ENCODE measurements at regions not wholly inside any gene's neighbourhood (a gene's known extent, or its start where the extent isn't known, plus 50 kb on each side); places are given as distances from the start of the nearest gene placed in this dataset.

- no peaks in the 10 kb centered on the region for H3K27me3 ChIP-seq (ENCODE audit: insufficient read depth, low read length)
- no peak overlapping the region for H3K14ac ChIP-seq (ENCODE audit: low read length)
- no CpG with 5 or more reads among the region's 5 CpGs for WGBS (ENCODE audit: extremely low coverage, insufficient coverage, insufficient read length)
- H3K23ac ChIP-seq (ENCODE audit: low read length): no peak overlapping the region
- no peak overlapping the region for H2BK12ac ChIP-seq (ENCODE audit: low read length)
- H3K4me2 ChIP-seq (ENCODE audit: low read length): no peak overlapping the region
- no peak overlapping the region for H2BK120ac ChIP-seq (ENCODE audit: insufficient read depth, low read length, poor library complexity)
- no peaks in the 10 kb centered on the region for H3K4me1 ChIP-seq (ENCODE audit: control insufficient read depth in 1 of 2, insufficient read depth in 2 of 2, low read length in 2 of 2)
- no peak for DNase-seq
- H4K8ac ChIP-seq (ENCODE audit: low read depth, low read length): no peak overlapping the region
- no peaks in the 10 kb centered on the region for H3K9me3 ChIP-seq (ENCODE audit: insufficient read depth, low read depth, low read length)
- H3K79me2 ChIP-seq (ENCODE audit: control insufficient read depth, insufficient read depth, low read length, poor library complexity): no peaks in the 10 kb centered on the region
- H4K12ac ChIP-seq (ENCODE audit: low read depth, low read length): no peak overlapping the region
- H3K79me1 ChIP-seq (ENCODE audit: low read length): no peaks in the 10 kb centered on the region
- no peak overlapping the region for H3K4ac ChIP-seq (ENCODE audit: low read depth, low read length)
- no peak overlapping the region for H3K4me3 ChIP-seq (ENCODE audit: low read depth, low read length)
- no peak overlapping the region for H3K9ac ChIP-seq (ENCODE audit: low read length)
- no peaks in the 10 kb centered on the region for H3K36me3 ChIP-seq (ENCODE audit: control insufficient read depth in 1 of 2, insufficient read depth in 2 of 2, low read length in 2 of 2)
- no peak overlapping the region for H3K27ac ChIP-seq (ENCODE audit: low read depth, low read length)
- H4K91ac ChIP-seq (ENCODE audit: low read depth, low read length): no peak overlapping the region
- H3K18ac ChIP-seq (ENCODE audit: low read length): no peak overlapping the region
- H2AK5ac ChIP-seq (ENCODE audit: low read length): no peak overlapping the region
- no peak overlapping the region for H2BK5ac ChIP-seq (ENCODE audit: low read depth, low read length, poor library complexity)
- no peak overlapping the region for H2AFZ ChIP-seq (ENCODE audit: insufficient read depth, low read length, poor library complexity)
Observed at GRCh38 chr4:107304699-107305286, 268.7 kb upstream of the DKK2 start.

DNA sequence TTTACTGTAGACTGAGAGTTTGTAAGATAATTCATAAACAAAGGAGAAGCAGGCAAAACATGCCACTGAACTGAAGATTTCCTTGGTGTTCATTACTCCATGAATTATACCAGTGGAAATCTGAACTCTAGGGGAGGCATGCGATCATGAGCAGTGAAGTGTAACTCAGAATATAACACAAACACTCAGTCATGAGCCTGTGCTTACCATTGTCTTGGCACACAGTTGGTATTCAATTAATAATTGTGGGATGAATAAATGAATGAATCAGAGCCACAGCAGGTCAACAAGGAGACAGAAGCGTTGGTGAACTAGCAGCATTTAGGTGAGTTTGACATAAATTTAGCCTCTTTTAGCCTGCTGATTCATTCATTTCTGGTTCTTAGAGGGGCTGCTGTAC, 263.5 kb upstream of the DKK2 start:
- no peaks in the 10 kb centered on the region for H3K27me3 ChIP-seq (ENCODE audit: insufficient read depth, low read length)
- WGBS (ENCODE audit: extremely low coverage, insufficient coverage, insufficient read length): no CpG with 5 or more reads among the region's 2 CpGs
- no peak overlapping the region for H2AFZ ChIP-seq (ENCODE audit: insufficient read depth, low read length, poor library complexity)

DNA sequence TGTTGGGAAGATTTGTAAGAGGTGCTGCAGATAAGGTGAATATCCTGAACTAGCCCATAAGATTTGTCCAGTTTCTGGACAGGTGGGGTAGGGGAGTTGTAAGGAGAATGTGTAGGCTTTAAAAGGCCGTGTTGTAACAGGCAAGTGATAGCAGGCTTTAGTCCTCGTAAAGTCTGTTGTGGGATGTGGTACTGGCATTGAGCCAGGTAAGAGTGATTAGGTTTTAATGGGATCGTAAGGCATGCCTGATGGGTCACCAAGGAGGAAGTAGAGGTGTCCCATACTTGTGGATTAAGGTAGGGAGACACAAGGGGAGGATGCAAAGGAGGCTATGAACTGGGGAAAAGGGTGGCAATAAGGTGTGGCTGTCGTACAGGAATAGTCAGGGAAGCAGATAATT, 256.9 kb upstream of the DKK2 start:
- H3K4me2 ChIP-seq (ENCODE audit: low read length): no peak overlapping the region
- H3K23ac ChIP-seq (ENCODE audit: low read length): no peak overlapping the region
- no peak overlapping the region for H2BK5ac ChIP-seq (ENCODE audit: low read depth, low read length, poor library complexity)
- H3K18ac ChIP-seq (ENCODE audit: low read length): no peak overlapping the region
- H2AFZ ChIP-seq (ENCODE audit: insufficient read depth, low read length, poor library complexity): no peak overlapping the region
- H3K27me3 ChIP-seq (ENCODE audit: insufficient read depth, low read length): no peaks in the 10 kb centered on the region
- H3K79me2 ChIP-seq (ENCODE audit: control insufficient read depth, insufficient read depth, low read length, poor library complexity): no peaks in the 10 kb centered on the region
- H3K4me1 ChIP-seq (ENCODE audit: control insufficient read depth in 1 of 2, insufficient read depth in 2 of 2, low read length in 2 of 2): no peaks in the 10 kb centered on the region
- H3K79me1 ChIP-seq (ENCODE audit: low read length): no peaks in the 10 kb centered on the region
- no peak overlapping the region for H3K27ac ChIP-seq (ENCODE audit: low read depth, low read length)
- H3K9ac ChIP-seq (ENCODE audit: low read length): no peak overlapping the region
- no peak overlapping the region for H3K14ac ChIP-seq (ENCODE audit: low read length)
- WGBS (ENCODE audit: extremely low coverage, insufficient coverage, insufficient read length): no CpG with 5 or more reads among the region's 4 CpGs
- no peak overlapping the region for H2BK120ac ChIP-seq (ENCODE audit: insufficient read depth, low read length, poor library complexity)
- no peaks in the 10 kb centered on the region for H3K36me3 ChIP-seq (ENCODE audit: control insufficient read depth in 1 of 2, insufficient read depth in 2 of 2, low read length in 2 of 2)
- H4K91ac ChIP-seq (ENCODE audit: low read depth, low read length): no peak overlapping the region
- no peak overlapping the region for H3K4ac ChIP-seq (ENCODE audit: low read depth, low read length)
- peak overlapping the region; percentile 17 for H2BK12ac ChIP-seq (ENCODE audit: low read length)
- H4K12ac ChIP-seq (ENCODE audit: low read depth, low read length): no peak overlapping the region
- no peak overlapping the region for H3K4me3 ChIP-seq (ENCODE audit: low read depth, low read length)
- peaks cover 2% of the 10 kb centered on the region for H3K9me3 ChIP-seq (ENCODE audit: insufficient read depth, low read depth, low read length)
- DNase-seq: no peak
- H2AK5ac ChIP-seq (ENCODE audit: low read length): no peak overlapping the region
- no peak overlapping the region for H4K8ac ChIP-seq (ENCODE audit: low read depth, low read length)

More for the DNA sequence above, 263.5 kb upstream of the DKK2 start:
- no peak overlapping the region for H3K4me2 ChIP-seq (ENCODE audit: low read length)
- H3K79me2 ChIP-seq (ENCODE audit: control insufficient read depth, insufficient read depth, low read length, poor library complexity): no peaks in the 10 kb centered on the region
- no peak overlapping the region for H3K4ac ChIP-seq (ENCODE audit: low read depth, low read length)
- H3K9me3 ChIP-seq (ENCODE audit: insufficient read depth, low read depth, low read length): peaks cover 2% of the 10 kb centered on the region
- no peak overlapping the region for H4K8ac ChIP-seq (ENCODE audit: low read depth, low read length)
- no peak overlapping the region for H2BK5ac ChIP-seq (ENCODE audit: low read depth, low read length, poor library complexity)
- no peak for DNase-seq
- H4K91ac ChIP-seq (ENCODE audit: low read depth, low read length): no peak overlapping the region
- H3K27ac ChIP-seq (ENCODE audit: low read depth, low read length): no peak overlapping the region
- H3K18ac ChIP-seq (ENCODE audit: low read length): no peak overlapping the region
- no peaks in the 10 kb centered on the region for H3K36me3 ChIP-seq (ENCODE audit: control insufficient read depth in 1 of 2, insufficient read depth in 2 of 2, low read length in 2 of 2)
- H3K14ac ChIP-seq (ENCODE audit: low read length): no peak overlapping the region
- H3K23ac ChIP-seq (ENCODE audit: low read length): no peak overlapping the region
- no peak overlapping the region for H2BK12ac ChIP-seq (ENCODE audit: low read length)
- no peaks in the 10 kb centered on the region for H3K79me1 ChIP-seq (ENCODE audit: low read length)
- H3K4me1 ChIP-seq (ENCODE audit: control insufficient read depth in 1 of 2, insufficient read depth in 2 of 2, low read length in 2 of 2): no peaks in the 10 kb centered on the region
- H2BK120ac ChIP-seq (ENCODE audit: insufficient read depth, low read length, poor library complexity): no peak overlapping the region
- no peak overlapping the region for H4K12ac ChIP-seq (ENCODE audit: low read depth, low read length)
- no peak overlapping the region for H3K9ac ChIP-seq (ENCODE audit: low read length)
- no peak overlapping the region for H2AK5ac ChIP-seq (ENCODE audit: low read length)
- H3K4me3 ChIP-seq (ENCODE audit: low read depth, low read length): no peak overlapping the region

DNA sequence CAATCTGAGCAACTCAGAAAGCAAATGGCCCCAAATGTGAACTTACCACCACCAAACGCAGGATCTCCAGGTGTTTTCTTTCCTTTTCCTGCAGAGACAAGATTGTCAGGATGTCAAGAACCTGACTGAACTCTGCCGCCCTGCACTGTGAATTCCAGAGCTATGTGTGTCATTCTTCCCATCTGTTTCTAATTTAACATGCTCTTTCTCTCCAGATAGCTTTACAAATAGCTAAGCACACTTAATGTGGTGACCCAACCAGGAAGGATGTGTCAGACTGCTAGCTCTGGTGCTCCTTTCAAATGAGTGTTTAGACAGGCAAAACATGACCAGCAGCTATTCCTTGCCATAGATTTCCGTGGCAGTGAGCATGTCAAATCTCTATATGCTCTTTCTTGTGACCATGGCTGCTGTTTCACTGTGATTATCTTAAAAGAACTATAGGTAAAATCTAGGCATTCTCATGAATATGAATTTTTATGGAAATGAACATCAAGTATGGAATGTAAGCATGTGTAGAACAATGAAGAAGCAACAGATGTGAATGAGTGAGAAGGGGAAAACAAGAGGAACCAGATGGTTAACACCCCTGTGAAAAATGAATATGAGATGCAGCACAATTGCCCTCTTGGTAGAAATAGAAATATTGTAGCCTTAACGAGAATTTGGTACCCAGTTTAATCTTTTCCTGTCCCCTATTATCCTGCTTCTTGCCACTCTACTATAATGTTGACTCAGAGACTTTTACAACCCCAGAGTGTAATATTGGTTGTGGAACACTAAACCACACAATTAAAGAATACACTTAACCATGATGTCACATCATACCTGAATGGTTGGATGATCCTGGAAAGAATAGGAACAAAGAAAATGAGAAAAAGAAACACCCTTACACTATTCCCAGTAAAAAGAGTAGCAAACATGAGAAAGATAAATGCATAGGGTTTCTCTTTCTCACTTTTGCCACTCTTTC, 247.8 kb upstream of the DKK2 start:
- no peak overlapping the region for H3K4ac ChIP-seq (ENCODE audit: low read depth, low read length)
- no peaks in the 10 kb centered on the region for H3K36me3 ChIP-seq (ENCODE audit: control insufficient read depth in 1 of 2, insufficient read depth in 2 of 2, low read length in 2 of 2)
- H3K23ac ChIP-seq (ENCODE audit: low read length): no peak overlapping the region
- no peak overlapping the region for H3K4me2 ChIP-seq (ENCODE audit: low read length)
- no peak overlapping the region for H4K91ac ChIP-seq (ENCODE audit: low read depth, low read length)
- H3K27me3 ChIP-seq (ENCODE audit: insufficient read depth, low read length): no peaks in the 10 kb centered on the region
- no peaks in the 10 kb centered on the region for H3K79me1 ChIP-seq (ENCODE audit: low read length)
- no peak overlapping the region for H3K14ac ChIP-seq (ENCODE audit: low read length)
- no peak overlapping the region for H2AK5ac ChIP-seq (ENCODE audit: low read length)
- H2BK120ac ChIP-seq (ENCODE audit: insufficient read depth, low read length, poor library complexity): no peak overlapping the region
- H3K4me3 ChIP-seq (ENCODE audit: low read depth, low read length): no peak overlapping the region
- no peak overlapping the region for H3K18ac ChIP-seq (ENCODE audit: low read length)
- no peaks in the 10 kb centered on the region for H3K4me1 ChIP-seq (ENCODE audit: control insufficient read depth in 1 of 2, insufficient read depth in 2 of 2, low read length in 2 of 2)
- no peaks in the 10 kb centered on the region for H3K79me2 ChIP-seq (ENCODE audit: control insufficient read depth, insufficient read depth, low read length, poor library complexity)
- no peak overlapping the region for H4K8ac ChIP-seq (ENCODE audit: low read depth, low read length)
- no peak overlapping the region for H3K9ac ChIP-seq (ENCODE audit: low read length)
- no peak overlapping the region for H4K12ac ChIP-seq (ENCODE audit: low read depth, low read length)
- H2AFZ ChIP-seq (ENCODE audit: insufficient read depth, low read length, poor library complexity): no peak overlapping the region
- H3K9me3 ChIP-seq (ENCODE audit: insufficient read depth, low read depth, low read length): no peaks in the 10 kb centered on the region
- no CpG with 5 or more reads among the region's 4 CpGs for WGBS (ENCODE audit: extremely low coverage, insufficient coverage, insufficient read length)
- peak overlapping the region; percentile 5 for H3K27ac ChIP-seq (ENCODE audit: low read depth, low read length)
- DNase-seq: peak; percentile 82 to 86
- no peak overlapping the region for H2BK5ac ChIP-seq (ENCODE audit: low read depth, low read length, poor library complexity)
- no peak overlapping the region for H2BK12ac ChIP-seq (ENCODE audit: low read length)
